HG03064 (cell line): ENCODE measurements at regions not wholly inside any gene's neighbourhood (a gene's known extent, or its start where the extent isn't known, plus 50 kb on each side); places are given as distances from the start of the nearest gene placed in this dataset.

Experiments used
- ATAC-seq: cut with Tn5 transposase; IDR thresholded peaks from one replicate; pipeline ENCODE4 v1.9.1; 2021; ENCODE audit warnings: low read depth; ENCODE audit not compliant: unreplicated experiment

- no peak for ATAC-seq
Measured at GRCh38 chr1:244248426-244248825, 197.3 kb downstream of the ZBTB18 start.

GRCh38 chr1:244252211-244252610, 199.5 kb downstream of the ADSS2 start:
- ATAC-seq = no peak

GRCh38 chr1:244254467-244254866, 197.2 kb downstream of the ADSS2 start:
- no peak for ATAC-seq

GRCh38 chr1:244255426-244255965, 196.2 kb downstream of the ADSS2 start:
- no peak for ATAC-seq

- ATAC-seq = no peak
Measured at GRCh38 chr1:244256086-244256676, 195.5 kb downstream of the ADSS2 start.

- ATAC-seq = no peak
Measured at GRCh38 chr1:244264163-244264562, 187.5 kb downstream of the ADSS2 start.

GRCh38 chr1:244265507-244265906, 186.2 kb downstream of the ADSS2 start:
- no peak for ATAC-seq

GRCh38 chr1:244269169-244269568, 182.5 kb downstream of the ADSS2 start:
- ATAC-seq = no peak

GRCh38 chr1:244271004-244271403, 180.7 kb downstream of the ADSS2 start:
- no peak for ATAC-seq

GRCh38 chr1:244271691-244272308, 179.9 kb downstream of the ADSS2 start:
- ATAC-seq = no peak

- ATAC-seq = peak; percentile 77
Measured at GRCh38 chr1:244272471-244273261, 179.0 kb downstream of the ADSS2 start.

GRCh38 chr1:244273262-244273844, 178.4 kb downstream of the ADSS2 start:
- no peak for ATAC-seq

GRCh38 chr1:244273845-244274619, 177.7 kb downstream of the ADSS2 start:
- no peak for ATAC-seq

GRCh38 chr1:244276646-244277045, 175.1 kb downstream of the ADSS2 start:
- ATAC-seq = no peak

- no peak for ATAC-seq
Measured at GRCh38 chr1:244280201-244280600, 171.5 kb downstream of the ADSS2 start.

- ATAC-seq = no peak
Measured at GRCh38 chr1:244280859-244281258, 170.8 kb downstream of the ADSS2 start.

- ATAC-seq = no peak
Measured at GRCh38 chr1:244283772-244284171, 167.9 kb downstream of the ADSS2 start.

GRCh38 chr1:244284641-244285156, 167.0 kb downstream of the ADSS2 start:
- ATAC-seq = no peak

GRCh38 chr1:244286341-244286740, 165.4 kb downstream of the ADSS2 start:
- no peak for ATAC-seq

GRCh38 chr1:244287726-244288125, 164.0 kb downstream of the ADSS2 start:
- ATAC-seq = no peak
